GM21526 (cell line): ENCODE measurements at regions not wholly inside any gene's neighbourhood (a gene's known extent, or its start where the extent isn't known, plus 50 kb on each side); places are given as distances from the start of the nearest gene placed in this dataset.

Experiments used
- ATAC-seq: cut with Tn5 transposase; IDR thresholded peaks from one replicate; pipeline ENCODE4 v1.9.1; 2021; ENCODE audit warnings: moderate library complexity; ENCODE audit not compliant: unreplicated experiment, low FRiP score

DNA sequence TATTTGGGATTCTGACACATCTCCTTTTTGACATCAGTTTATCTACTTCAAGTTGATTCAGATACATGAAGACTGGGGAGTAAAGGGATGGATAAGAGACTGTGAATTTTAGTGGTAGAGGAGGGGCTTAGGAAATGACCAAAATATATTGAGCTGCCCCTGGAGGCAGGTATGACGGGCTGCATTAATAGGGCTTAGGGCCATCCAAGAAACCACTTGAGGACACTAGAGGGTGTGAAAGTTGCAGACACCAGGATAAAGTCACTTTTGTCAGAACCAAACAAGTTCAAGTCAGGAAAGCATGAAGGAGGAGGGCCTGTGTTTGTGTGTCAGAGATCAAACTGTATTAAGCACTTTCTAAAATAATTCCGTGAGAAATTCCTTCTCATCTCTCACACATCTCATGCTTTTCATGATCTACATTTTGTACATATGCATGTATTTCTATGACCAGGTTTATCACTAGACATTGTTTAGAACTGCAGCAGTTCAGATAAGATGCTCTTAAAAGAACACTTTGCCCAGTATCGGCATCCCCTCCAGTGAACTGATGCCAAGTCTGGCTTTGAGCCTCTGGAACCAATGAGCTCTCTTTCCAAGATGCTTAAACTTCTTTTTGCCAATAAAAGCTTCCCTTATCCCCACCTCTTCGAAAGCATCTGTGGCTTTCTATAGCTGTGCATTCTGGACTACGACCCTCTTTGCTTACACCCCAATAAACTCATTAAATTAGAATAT is 136.9 kb downstream of the SLC38A1 start:
- ATAC-seq, result no peak

DNA sequence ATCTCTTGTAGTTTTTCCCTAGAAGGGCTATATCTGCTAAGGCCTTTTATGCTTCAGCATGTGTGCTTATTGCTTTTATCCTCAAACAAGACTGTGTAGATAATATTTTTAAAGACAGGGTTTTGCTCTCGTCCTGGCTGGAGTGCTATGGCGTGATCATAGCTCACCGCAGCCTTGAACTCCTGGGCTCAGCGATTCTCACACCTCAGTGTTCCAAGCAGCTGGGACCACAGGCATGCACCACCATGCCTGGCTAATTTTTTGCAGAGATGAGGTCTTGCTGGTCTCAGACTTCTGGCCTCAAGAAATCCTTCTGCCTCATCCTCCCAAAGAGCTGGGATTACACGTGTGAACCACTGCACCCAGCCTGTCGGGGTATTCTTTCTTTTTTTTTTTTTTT is 137.3 kb upstream of the SCAF11 start:
- ATAC-seq, result no peak

DNA sequence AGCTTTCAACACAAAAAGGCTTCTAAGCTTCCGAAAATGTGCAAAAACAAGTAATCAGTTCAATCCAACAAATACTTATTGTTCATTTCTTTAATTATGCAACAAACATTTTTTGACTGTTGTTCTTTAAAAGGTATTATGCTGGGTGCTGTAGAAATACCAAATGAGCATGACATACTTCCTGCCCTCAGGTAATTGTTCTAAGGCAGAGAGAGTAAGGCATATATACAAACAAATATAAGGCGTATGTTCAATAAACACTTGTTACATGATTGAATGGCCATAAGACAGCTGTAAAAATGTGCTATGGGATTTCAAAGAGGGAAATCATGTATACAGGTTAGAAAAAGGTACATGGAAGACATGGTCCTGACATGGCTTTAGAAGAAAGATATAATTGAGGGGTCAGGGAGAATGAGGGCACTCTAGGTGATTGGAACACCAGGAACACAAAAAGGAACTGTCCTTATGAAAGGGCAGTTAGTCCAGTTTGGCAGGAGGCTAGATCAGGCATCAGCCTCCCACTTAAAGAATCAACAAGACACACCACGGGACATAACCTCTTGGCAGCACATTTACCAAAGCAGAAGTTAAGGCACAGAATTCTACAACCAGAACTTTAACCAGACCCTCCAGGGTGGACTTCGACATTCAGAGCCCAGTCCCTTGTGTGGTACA is 135.8 kb upstream of the SCAF11 start:
- ATAC-seq, result no peak

DNA sequence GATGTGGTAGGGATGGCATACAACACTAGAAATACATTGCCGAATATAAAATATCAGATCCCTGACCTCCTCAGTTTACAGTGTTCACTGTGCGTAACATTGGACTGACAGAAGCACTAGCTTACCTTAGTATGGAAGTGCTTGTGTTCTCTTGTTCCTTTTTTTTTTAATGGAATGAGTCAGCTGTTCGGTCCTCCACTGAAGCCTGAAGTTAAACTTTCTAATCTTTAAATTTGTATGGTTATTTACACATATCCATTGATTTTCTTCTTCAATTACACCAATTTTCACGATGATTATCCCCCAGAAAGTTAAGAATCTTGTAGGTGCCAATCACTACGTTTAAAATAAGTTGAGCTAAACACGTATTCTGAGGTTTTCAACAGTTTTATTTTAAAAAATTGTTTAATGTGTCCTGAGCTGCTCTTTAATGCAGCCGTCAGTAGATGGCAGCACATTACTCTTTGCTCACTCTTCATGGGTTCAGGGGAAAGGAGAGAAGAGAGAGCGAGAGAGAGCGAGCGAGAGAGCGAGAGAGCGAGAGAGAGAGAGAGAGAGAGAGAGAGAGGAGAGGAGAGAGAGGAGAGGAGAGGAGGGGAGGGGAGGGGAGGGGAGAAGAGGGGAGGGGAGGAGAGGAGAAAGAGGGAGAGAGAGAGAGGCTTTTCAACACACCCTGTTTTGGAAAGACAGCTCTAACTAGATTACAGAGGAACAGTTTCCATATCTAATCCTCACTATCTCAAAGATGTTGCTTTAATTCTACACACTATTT is 134.7 kb upstream of the SCAF11 start:
- ATAC-seq, result peak; percentile 68

DNA sequence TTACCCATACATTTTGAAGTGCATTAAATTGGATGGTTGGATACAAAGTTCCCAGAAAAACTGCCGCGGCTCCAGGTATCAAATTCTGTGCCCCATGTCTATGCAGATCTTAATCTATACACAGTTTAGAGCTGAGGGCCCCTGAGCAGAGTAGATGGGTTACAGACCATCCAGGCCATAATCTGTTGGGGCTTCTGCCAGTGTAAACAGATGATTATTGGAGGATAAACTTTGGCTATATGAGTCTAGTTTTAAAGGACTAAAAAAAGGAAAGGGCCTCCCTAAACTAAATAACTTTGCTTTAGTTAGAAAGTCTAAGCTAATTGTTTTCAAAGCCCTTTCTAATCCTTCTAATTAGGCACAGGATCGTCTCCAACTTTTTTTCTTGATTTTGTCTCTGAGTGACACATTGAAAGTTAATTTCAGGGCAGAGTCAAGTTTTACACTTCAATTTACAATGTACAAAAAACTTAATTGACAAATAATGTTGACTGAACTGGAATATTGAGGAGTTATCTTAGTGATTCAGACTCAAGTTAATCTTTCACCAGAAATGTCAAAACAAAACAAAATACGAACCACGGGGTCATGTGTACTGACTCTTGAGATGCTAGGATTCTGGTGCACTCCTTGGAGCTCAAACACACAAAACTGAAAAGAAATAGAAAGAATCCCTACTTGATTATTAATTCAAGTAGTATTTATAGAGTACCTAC is 133.9 kb upstream of the SCAF11 start:
- no peak for ATAC-seq

DNA sequence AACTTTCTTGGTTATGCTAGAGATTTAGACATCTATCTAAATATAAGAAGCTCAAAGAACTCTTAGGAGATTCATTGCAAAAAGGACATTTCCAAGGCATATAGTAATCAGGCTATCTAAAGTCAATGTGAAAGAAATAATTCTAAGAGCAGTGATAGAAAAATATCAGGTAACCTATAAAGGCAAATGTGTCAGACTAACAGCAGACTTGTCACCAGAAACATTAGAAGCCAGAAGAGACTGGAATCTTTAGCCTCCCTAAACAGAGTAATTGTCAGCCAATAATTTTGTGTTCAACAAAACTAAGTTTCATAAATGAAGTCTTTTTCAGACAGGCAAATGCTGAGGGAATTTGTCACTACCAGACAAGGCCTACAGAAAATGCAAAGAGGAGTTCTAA is 122.0 kb upstream of the SCAF11 start:
- no peak for ATAC-seq

DNA sequence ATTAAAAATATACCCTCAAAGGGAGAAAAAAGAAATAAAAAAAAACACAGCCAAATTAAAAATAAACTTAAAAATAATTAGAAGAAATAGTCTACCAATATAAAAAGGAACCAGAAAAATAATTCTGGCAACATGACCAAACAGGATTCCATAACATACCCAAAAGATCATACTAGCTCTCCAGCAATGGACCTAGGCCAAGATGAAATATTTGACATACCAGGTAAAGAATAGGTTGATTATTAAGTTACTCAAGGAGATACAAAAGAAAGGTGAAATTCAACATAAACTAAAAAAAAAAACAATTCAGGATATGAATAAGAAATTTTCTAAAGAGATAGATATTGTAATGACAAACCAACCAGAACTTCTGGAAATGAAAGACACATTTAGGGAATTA is 121.3 kb upstream of the SCAF11 start:
- no peak for ATAC-seq

DNA sequence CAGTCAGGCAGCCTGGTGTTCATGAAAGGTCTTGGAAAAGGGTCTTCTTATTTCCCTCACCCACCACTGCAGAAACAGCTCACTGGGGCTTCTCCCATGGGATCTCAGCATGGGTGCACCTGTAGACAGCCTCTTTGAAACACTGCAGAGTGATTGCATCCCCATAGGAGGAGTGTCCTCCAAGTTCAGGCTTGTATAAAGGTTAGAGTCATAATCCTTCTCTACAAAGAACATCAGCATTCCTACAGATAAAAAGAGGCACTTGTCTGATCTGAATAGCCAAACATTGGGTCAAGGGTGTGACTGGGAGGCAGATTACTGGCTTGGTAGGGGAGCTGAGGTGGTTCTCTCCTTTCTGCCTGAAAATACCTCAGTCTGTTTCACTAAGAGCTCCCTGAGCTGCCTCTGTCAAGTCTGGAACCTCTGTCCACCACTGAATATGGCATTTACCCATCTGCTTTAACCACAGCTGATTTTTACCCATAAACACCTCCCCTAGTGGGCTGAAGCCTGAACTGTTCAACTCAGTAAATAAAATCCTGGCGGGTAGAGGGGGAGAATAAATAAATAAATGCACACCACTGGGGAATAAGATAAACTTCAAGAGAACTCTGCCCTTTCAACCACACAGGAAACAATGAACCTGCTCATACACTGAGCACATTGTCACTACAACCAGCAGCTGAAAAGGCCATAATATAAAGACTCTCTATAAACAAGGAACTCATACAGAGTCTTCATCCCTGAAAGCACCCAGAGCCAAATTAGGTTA is 120.7 kb upstream of the SCAF11 start:
- no peak for ATAC-seq

DNA sequence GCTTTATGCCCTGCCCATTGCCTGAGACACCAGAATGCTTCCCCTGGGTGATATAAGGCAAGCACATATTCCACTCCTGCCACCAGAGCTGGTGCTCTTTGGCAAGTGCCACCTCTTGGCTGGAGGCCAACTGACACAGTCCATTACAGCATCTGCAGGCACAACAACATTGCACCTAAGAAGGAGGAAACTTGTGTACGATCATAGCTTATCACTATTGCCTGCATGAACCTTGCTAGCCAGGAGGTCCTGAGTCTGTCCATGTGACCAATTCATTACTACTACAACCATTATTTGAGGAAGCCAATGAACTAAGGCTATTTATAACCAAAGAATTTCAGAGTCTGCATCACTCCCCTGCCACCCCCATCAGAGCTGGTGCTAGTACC is 119.8 kb upstream of the SCAF11 start:
- ATAC-seq, result no peak

DNA sequence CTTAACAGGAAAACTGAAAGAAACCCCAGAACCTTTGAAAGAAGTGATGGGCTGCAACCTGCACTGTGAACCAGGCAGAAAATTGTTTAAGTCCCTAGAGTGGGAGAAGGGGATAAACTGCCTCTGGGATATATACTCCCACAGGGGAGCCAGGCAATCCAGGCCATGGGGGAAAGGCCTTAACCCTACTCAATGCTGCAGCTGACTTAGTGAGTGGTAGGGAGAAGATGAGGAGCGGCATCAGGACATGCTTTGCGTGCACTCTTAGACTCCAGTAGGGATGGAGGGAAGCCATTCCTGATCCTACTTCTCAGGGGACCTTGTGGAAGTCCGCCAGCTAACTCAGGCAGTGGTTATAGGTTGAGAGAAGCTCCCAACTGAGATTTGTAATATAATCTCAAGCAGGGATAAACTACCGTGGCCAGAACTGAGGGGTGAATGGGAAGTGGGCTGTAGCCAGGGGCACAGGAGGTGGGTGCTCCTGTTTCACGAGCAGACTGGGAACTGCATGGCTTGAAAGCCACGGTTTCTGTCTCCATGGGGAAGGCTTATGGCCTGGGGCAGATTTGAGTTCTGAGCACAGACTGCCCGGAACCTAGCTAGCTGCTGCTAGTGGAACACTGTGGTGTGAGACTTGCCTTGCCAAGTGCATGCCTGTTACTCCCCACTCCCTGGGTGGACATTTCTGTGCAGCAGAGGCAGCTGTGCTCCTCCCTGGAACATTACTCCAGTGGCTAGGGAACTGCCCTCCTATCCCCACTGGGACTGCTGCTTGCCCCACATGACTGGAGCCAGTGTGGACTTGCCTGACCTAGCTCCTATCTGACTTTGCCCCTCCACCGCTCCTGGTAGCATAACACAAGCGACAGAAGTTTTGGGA is 119.2 kb upstream of the SCAF11 start:
- ATAC-seq, result no peak

DNA sequence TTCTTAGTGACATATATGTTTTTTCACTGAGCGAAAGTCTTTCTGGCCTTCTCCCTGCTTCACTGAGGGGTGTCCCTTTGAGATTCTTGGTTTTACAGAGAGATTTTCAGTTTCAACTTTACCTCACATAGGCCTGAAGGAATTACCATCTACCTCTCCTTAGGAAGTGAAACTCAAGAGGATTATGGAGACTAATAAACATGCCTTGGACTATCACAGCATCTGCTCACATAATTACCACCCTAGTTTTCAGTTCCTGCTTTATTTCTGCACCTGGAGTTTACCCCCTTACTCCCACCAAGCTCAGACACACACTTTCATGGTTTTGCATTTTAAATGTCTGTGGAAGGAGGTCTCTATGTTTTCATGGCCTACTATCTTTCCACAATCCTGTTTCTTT is 118.3 kb upstream of the SCAF11 start:
- peak; percentile 92 for ATAC-seq

DNA sequence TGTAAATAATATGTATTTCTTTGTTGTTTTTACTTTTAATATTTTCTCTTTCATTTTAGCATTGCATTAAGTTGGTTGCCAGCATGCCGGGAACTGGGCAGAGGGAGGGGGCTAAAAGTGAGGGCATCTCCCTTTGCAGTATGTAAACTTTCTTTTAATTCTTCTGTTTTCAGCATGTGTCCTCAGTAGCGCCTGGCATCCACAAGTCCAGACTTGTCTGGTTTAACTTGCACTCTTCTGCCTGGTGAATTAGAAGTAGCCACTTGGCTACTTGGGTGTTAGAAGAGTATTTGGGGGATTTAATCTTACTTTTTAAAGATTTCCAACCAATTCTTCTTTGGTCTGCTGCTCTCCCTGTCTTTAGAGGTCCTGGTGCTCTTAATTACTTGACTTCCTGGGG is 117.2 kb upstream of the SCAF11 start:
- ATAC-seq, result no peak

DNA sequence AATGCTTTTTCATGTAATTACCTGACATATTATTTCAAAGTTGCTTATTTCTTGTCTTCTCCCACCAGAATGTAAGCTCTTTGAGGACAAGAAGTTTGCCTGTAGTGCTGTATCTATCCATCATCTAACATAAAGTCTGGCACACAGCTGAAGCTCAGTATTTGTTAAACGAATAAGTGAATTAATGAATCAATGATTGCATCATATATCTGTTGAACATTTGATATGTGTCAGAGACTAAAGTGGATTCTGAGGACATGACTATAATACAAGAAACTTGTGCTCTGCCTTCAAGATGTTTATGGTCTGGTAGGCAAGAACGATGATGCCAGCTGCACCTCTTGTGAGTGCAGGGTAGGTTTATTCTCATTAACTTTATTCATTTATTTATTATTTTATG is 115.4 kb upstream of the SCAF11 start:
- ATAC-seq, result no peak

DNA sequence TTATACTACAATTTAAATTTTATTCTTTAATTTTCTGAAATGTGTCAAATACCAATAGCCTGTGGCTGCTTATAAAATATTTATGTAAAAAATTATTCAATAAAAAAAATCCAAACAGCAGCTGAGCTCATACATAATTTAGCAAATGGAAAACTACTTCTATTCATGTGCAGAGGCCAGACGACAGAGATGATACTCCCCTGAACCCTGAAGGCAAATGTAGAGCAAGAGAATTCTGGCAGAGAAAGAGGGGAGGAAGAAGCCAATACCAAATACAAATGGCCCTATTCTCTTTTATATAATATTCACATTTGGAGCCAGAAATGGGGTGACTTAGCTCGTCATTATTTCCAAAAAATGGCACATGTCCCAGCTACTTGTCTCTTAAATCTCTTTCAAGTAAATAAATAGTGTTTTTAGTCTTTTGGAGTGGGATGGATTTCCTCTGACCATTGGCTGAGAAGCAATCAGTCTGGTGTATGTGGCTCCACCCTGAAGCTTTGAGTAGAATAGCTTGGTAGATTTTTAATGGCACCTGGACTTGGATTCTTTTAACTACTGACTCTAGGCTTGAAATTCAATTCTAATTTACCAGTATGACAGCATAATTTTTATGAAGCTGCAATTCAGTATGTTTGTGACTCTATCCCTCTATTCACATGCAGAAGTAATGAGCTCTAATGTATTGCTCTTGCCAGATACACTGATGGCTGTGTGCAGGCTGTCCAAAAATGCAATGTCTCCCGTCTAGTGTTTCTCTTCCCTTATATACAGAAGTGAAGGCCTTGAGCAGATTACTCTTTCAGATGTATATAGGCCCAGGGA is 113.4 kb upstream of the SCAF11 start:
- ATAC-seq, result no peak

DNA sequence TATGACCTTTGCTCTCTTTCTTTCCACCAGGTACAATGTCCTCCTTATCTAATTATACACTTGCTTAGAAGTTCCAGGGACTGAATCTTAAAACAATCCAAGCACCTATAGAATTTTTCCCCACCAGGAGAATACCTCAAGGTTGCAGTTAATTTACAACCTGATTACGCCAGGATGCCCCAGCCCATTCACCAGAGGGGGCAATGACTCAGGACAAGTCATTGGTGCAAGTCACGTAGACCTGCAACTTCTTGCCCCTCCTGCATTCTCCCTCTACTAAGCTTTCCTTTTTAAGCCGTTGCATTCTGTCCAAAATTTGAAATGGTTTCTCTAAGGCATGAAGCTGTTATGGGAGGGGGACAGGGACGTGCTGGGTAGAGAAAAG is 111.1 kb upstream of the SCAF11 start:
- no peak for ATAC-seq

DNA sequence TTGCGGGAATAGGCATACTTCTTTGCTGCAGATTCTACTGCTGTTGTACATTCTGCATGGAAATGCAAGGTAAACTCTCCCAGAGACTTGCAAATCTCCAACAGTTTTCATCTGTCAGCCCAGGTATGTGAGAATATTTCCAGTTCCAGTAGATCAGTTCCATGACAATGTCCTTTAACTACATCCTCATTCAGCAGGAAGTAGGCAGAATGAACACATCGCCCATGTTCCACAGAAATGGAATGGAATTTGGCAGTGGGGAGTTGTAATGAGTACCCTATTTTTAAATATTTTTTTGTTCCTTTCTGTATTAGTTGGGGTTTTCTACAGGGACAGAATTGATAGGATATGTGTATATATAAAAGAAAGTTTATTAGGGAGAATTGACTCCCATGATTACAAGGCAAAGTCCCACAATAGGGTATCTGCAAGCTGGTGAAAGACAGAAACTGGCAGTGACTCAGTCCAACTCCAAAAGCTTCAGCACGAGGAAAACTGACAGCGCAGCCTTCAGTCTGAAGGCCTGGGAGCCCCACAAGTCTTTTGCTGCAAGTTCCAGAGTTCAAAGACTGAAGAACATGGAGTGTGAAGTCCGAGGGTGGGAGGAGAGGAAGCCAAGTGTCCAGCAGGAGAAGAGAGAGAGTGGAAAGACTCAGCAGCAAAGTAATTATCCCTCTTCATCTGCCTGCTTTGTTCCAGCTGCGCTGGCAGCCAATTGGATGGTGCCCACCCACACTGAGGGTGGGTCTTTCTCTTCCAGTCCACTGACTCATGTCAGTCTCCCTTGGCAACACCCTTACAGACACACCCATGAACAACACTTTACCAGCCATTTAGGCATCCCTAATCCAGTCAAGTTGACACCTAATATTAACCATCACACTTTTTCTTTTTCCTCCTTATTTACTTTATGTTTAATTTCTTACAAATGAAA is 110.4 kb upstream of the SCAF11 start:
- no peak for ATAC-seq

DNA sequence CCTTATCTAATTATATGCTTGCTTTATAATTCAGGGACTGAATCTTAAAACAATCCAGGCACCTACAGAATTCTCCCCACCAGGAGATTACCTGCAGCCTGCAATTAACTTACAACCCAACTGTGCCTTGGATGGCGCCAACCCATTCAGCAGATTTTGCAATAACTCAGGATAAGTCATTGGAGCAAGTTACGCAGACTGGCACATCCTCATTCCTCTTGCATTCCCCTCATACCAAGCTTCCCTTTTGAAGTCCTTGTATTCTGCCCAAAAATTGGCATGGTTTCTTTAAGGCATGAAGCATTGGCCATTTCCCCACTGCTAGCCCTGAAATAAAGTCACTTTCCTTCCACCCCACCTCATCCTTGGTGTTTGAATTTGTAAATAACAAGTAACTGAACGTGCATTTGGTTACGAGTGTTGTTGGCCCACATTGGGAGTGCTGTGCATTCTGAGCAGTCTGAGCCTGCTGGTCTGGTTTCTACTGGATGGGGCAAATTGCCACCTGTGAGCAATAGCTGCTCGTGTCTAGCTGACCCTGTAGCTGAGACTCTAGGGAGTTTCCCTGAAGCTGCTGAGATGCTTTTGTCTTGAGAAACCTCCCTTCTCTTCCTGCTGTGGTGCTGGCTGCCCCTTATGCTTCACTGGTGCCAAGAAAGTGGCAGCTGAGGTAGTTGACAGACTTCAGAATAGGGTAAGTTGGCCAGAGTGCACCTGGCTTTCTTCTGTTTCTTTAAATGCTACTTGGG is 99.2 kb upstream of the SCAF11 start:
- no peak for ATAC-seq
